Fibroblast of pulmonary artery (primary cell): ENCODE measurements at regions not wholly inside any gene's neighbourhood (a gene's known extent, or its start where the extent isn't known, plus 50 kb on each side); places are given as distances from the start of the nearest gene placed in this dataset.

Source experiments
- DNase-seq: peaks from one replicate; pipeline ENCODE4 v3.0.0-alpha.2; 2010; ENCODE audit warnings: low read depth
- H3K4me3 ChIP-seq: replicated peaks from 2 replicates; pipeline ENCODE4 v1.5.1; 2011; ENCODE audit warnings: low read depth, mild to moderate bottlenecking, control low read depth, low read length, moderate library complexity
- CTCF ChIP-seq: IDR thresholded peaks from 2 replicates; pipeline ENCODE4 v1.5.1; 2011; ENCODE audit warnings: mild to moderate bottlenecking, control low read depth, low read length, inconsistent platforms; ENCODE audit errors: missing control alignments

GRCh38 chr22:47357493-47357892 lies 595.0 kb downstream of the TBC1D22A start:
- DNase-seq, result no peak
- H3K4me3 ChIP-seq, result no peak overlapping the region
- TF ChIP-seq CTCF, result no peak

GRCh38 chr22:47357086-47357485 lies 594.6 kb downstream of the TBC1D22A start:
- TF ChIP-seq CTCF, result no peak
- H3K4me3 ChIP-seq, result no peak overlapping the region

GRCh38 chr22:47356511-47357011 lies 594.1 kb downstream of the TBC1D22A start:
- DNase-seq, result no peak
- no peak overlapping the region for H3K4me3 ChIP-seq
- TF ChIP-seq CTCF, result no peak

More at GRCh38 chr22:47357086-47357485, 594.6 kb downstream of the TBC1D22A start:
- no peak for DNase-seq

- TF ChIP-seq CTCF, result no peak
- H3K4me3 ChIP-seq, result no peak overlapping the region
- no peak for DNase-seq
Observed at GRCh38 chr22:47355776-47356510, 593.5 kb downstream of the TBC1D22A start.

- DNase-seq, result no peak
- no peak for TF ChIP-seq CTCF
Observed at GRCh38 chr22:47355388-47355725, 592.9 kb downstream of the TBC1D22A start.

GRCh38 chr22:47354668-47355387 lies 592.4 kb downstream of the TBC1D22A start:
- H3K4me3 ChIP-seq, result no peak overlapping the region
- DNase-seq, result no peak
- TF ChIP-seq CTCF, result no peak

More at GRCh38 chr22:47355388-47355725, 592.9 kb downstream of the TBC1D22A start:
- H3K4me3 ChIP-seq, result no peak overlapping the region
